ENCODE measurements at regions not wholly inside any gene's neighbourhood (a gene's known extent, or its start where the extent isn't known, plus 50 kb on each side); places are given as distances from the start of the nearest gene placed in this dataset.

GRCh38 chr6:63503199-63503598, 69.1 kb upstream of the LOC128125822 start:
- TF ChIP-seq CTCF (IDR thresholded peaks at IDR 0.05) (no peak), ZFX (IDR thresholded peaks at IDR 0.05; ENCODE audit: borderline replicate concordance) (no peak)
